ENCODE measurements at regions not wholly inside any gene's neighbourhood (a gene's known extent, or its start where the extent isn't known, plus 50 kb on each side); places are given as distances from the start of the nearest gene placed in this dataset.

DNA sequence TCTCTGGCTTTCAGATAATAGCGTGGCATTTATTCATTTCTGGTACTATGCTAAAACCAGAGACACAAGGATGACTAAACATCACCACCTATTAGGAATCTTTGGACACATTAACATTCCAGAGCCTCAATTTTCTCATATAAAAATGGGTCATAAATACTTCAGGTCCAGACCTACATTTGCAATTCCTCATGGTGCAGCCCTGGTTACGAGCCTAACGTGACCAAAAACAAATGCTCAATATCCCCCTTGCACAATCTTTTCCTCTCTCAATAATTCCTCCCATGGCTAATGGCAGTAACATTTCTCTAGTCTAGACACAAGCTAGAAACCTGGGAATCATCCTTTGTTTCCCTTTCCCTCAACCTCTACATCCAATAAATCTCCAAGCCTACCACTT is 112.8 kb upstream of the NABP1 start:
- no peak for DNase-seq

GRCh38 chr2:191565647-191566198 is 112.2 kb upstream of the NABP1 start:
- no peak for DNase-seq

GRCh38 chr2:191566344-191566743 is 111.6 kb upstream of the NABP1 start:
- DNase-seq = peak; percentile 19

DNA sequence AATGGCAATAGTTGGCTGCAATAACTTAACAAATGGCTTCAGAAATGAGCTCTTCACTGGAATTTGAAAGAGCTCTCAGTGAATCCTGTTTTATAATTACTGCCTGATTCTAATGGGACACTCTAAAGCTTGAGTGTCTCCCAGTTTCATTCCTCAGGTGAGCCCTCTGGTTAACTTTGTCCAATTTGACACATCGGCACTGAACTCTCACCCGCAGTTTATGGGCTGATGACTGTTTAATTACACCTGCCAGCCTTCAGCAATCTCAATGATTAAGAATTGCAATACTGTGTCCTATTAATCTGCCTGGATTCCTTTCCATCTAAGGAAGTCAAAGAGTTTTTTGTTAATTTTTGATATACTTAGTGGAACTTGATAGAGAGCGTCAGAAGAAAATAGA is 110.7 kb upstream of the NABP1 start:
- DNase-seq = no peak

GRCh38 chr2:191569025-191569424 is 108.9 kb upstream of the NABP1 start:
- no peak for DNase-seq

DNA sequence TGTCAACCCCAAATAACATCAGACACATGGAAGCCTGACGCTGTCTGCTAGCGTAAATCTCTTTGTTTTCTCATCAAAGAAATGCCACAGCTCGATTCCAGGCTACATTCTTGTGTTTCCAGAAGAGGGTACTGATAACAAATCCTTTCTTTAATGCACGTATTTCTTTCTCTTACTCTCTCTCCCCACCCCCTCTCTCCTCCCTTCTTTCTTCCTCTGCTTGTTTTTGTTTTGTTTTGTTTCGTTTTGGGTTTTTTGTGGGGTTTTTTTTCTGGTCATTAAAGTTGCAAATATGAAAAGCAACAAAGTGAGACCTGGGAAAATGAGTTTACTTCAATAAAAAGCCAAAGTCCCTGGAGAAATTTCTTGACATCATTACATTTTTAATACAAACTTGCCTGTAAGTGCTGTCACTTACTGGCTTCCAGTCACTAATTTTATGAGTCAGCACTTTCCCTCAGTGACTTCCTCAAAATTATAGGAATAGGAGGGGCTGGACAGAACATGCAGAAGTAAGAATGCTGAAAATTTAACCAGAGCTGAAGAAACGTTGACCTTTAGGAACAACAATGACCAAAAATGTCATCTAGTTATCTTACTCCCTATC is 106.7 kb upstream of the NABP1 start:
- no peak for DNase-seq

DNA sequence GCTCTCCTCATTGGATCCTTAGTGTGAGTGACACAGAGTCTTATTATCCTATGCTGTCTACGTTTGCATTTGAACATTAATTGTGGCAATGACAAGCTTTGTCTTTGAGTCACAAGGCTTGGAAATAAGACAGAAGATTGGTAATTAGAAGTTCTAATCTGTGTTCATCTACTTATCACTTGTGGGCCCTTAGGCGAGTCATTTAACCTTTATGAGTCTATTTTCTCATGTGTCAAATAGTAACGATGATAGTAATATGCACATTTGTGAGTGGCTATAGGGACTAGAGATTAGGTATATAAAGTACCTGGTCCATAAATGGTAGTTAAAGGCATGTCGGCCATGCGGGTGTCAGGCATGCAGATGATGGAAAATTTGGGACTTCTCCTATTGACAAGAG is 105.6 kb upstream of the NABP1 start:
- no peak for DNase-seq

DNA sequence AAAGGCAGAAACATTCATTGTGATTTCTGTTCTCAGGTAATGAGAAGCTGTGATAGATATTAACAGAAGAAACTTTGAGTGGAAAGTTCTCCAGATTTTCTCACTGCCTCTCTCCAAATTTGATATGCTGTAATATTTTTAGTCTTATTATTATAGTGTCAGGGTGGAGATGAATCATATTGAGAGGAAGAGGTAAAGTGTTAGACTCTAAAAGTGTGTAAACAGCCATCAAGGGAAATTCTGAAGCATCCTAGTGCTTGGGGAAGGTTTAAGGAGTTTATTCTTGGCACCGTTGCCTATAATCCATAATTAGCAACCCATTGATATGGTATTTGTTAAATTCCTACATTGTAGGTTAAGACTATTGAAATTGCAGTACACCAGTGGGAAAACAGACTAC is 104.7 kb upstream of the NABP1 start:
- DNase-seq = no peak

DNA sequence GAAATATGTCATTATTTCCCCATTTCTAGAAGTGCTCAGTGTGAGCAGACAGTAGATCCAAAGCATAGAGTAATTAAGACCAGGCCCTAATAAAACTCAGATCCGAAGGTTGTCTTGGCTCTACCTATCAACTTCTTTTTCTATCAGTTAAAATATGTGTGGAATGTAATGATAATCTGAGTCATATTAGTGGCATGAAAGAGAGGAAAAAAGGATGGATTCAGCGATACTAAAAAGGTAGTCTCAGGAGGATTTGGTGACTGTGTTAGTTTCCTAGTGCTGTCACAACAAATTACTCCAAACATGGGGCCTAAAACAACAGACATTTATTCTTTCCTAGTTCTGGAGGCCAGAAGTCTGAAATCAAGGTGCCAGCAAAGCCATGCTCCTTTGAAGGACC is 103.7 kb upstream of the NABP1 start:
- no peak for DNase-seq

GRCh38 chr2:191577605-191578004 is 100.3 kb upstream of the NABP1 start:
- no peak for DNase-seq

GRCh38 chr2:191578031-191578430 is 99.9 kb upstream of the NABP1 start:
- no peak for DNase-seq

GRCh38 chr2:191580581-191580980 is 97.4 kb upstream of the NABP1 start:
- DNase-seq = no peak

DNA sequence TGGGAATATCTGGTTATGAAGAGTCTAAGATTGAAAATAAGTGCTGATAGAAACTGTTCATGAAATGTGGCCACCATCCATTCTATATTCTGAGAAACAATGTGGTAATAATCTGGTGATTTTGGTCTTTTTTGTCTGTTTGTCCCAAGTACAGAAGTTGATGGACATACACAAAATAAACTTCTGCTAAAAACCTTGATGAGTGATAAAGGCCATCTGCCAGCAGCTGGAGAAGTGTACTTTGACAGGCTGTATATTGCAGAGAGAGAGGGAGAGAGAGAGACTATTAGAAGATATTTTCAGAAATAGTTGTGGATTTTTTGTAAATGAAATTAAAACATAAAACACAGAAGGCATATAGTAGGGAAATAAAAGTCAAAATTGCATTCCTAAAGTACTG is 96.9 kb upstream of the NABP1 start:
- no peak for DNase-seq

GRCh38 chr2:191582355-191582754 is 95.6 kb upstream of the NABP1 start:
- no peak for DNase-seq

GRCh38 chr2:191591025-191591424 is 86.9 kb upstream of the NABP1 start:
- no peak for DNase-seq

DNA sequence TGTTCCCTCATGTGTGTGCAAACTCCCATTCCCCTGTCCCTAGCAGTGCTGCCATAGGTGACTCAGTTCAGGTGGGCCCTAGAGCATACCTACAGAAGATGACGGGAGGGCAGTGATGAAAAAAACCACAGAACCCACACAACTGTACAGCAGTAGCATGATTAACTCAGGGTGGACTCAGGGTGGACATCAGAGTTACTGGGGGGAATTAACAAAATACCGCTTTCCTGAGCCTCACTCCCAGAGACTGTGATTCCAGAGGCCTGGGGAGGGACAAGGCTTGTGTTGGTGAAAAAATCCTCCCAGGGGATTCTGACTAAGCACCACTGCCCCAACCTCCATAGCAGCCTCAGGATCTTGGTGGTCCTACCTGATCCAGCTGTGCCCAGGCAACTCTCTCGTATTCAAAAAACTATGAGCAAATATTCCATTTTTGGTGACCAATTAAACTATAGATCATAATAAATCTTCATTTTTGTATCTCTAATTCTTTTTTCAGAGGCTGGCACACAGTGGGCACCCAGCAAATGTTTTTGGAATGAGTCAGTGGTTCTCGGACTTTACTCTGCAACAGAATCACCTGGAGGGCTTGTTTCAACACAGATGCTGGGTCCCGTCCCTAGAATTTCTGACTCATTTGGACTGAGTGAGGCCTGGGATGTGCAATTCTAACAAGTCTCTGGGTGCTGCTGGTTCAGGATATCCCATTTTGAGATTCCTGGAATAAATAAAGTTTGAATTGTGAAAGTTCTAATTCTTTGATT is 84.1 kb upstream of the NABP1 start:
- DNase-seq = no peak

GRCh38 chr2:191597186-191597751 is 80.7 kb upstream of the NABP1 start:
- no peak for DNase-seq

GRCh38 chr2:191598296-191598695 is 79.6 kb upstream of the NABP1 start:
- no peak for DNase-seq

GRCh38 chr2:191601060-191601459 is 76.9 kb upstream of the NABP1 start:
- DNase-seq = no peak

DNA sequence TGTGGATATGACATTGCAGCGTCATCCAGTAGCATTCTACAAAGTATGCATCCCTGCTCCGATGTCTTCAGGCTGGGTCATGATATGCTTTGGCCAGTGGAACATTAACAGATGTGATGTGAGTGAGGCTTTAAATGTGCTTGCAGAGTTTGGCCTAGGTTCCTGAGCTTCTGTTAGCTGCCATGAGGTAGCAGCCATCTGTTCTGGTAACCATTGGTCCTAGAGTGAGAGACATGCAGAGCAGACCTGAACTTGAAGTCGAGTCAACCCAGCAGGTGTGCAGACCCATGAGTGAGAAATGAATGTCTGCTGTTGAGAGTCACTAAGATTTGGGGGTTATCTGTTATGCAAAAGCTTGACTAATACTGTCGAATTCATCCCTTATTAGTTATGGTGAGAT is 73.8 kb upstream of the NABP1 start:
- no peak for DNase-seq

DNA sequence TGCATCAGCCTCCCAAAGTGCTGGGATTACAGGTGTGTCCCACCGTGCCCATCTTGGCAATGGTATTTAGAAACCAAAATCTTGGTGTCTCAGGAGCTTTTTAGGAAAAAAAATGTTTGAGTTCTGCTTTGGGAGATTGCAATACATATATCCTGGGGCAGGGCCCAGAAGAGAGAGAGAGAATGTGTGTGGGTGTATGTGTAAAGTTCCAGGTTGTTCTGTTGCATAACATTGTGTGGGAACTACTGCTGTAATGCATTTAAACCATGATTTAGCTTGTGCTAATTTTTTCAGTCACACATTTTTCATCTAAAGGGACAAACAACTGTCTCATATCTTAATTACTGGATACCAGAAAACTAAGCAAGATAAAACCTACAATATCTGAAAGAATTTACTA is 70.8 kb upstream of the NABP1 start:
- no peak for DNase-seq

DNA sequence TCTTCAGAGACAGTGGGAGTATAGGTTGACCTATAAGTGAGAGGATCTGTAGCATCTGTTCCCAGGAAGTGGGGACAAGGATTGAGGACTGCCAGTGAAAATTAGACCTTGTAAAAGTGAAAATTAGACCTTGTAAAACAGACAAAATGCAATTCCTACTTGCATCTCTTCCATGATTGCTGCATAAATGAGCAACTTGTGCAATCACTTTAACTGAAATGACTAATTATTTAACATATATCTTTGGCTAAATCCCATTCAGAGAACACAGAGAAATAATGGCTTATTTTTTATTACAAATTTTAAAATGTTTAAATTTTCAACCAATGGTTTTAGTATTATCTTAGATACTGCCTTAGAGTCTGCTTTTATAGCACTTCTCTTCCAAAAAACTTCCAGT is 67.2 kb upstream of the NABP1 start:
- no peak for DNase-seq

DNA sequence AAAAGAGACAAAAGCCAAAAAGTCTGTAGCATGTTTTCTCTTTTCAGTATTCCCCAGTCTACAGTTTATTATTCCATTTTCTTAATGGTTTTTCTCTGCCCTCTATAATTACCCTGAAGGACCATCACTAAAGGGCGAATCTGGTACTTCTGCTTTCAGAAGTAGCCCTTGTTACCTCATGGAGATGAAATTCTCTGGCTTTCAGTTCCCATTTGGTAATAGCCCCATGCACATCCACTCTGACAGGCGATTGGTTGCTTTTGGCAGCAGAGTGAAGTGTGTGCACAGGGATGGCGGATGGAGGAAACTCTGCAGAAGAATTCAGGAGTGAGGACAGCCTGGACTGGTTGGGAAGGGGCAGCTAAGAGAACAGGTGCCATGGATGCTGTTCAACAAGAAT is 66.3 kb upstream of the NABP1 start:
- no peak for DNase-seq

- no peak for DNase-seq
Observed at GRCh38 chr2:191612496-191612895, 65.4 kb upstream of the NABP1 start.
